ENCODE measurements at regions not wholly inside any gene's neighbourhood (a gene's known extent, or its start where the extent isn't known, plus 50 kb on each side); places are given as distances from the start of the nearest gene placed in this dataset.
A peak's percentile ranks its signal among the peaks of the same experiment; 100 is the strongest.

DNA sequence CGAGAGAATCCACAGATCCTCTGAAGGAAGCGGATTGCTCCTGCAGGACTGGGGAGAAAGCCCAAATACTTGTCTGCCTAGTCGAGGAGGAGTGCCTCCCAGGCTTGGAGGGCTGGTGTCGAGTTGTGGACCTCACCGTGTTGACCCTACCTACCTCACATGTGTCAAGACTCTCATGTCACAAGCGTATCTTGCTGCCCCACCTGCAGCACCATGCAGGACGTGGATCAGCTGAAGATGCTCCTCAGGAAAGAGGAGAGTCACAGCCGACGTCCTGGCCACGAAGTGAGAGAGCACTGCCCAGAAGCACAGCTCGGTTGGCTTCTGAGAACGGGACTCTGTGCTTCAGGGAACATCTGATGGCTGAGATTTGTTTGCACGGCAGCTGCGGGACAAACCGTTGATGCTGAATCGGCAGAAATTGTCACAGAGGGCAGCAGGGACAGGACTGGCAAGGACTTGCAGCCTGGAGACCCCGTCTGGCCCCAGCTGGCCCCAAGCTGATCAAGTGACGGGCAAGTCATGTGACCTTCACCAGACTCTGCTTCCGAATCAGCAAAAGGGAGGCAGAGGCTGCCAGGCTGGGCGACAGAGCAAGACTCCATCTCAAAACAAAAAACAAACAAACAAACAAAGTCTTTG, 119.1 kb upstream of the ITGA1 start:
- no peaks in the 10 kb centered on the region for H3K79me1 ChIP-seq (replicated peaks; ENCODE audit: low read length, poor library complexity, severe bottlenecking)
- H2BK12ac ChIP-seq (ENCODE audit: low read length in 2 of 2) = peak overlapping the region in 1 of 2 experiments; percentile 91
- no peak overlapping the region for H4K8ac ChIP-seq (ENCODE audit: low read length)
- H3K23ac ChIP-seq (ENCODE audit: low read length in 2 of 2) = no peak overlapping the region
- peak overlapping the region; percentile 31 for H2AFZ ChIP-seq (ENCODE audit: low read depth, low read length)
- H2BK120ac ChIP-seq (ENCODE audit: low read depth, low read length) = no peak overlapping the region
- no peak overlapping the region for H3K4ac ChIP-seq (ENCODE audit: low read depth in 1 of 2, low read length in 2 of 2)
- no peaks in the 10 kb centered on the region for H3K27me3 ChIP-seq (ENCODE audit: control insufficient read depth in 1 of 2, insufficient read depth in 1 of 2, low read length in 2 of 2)
- no peak overlapping the region for H3K4me3 ChIP-seq (ENCODE audit: insufficient read depth in 1 of 2, low read depth in 1 of 2, low read length in 2 of 2)
- H2BK5ac ChIP-seq (ENCODE audit: low read depth, low read length, poor library complexity, severe bottlenecking) = no peak overlapping the region
- no peak for DNase-seq
- no peak overlapping the region for H2AK5ac ChIP-seq (ENCODE audit: low read length, severe bottlenecking)
- no peak overlapping the region for H2BK15ac ChIP-seq (ENCODE audit: low read depth, poor library complexity, severe bottlenecking)
- no peak overlapping the region for H3K27ac ChIP-seq (ENCODE audit: low read length, poor library complexity, severe bottlenecking)
- H3K9me3 ChIP-seq (ENCODE audit: control insufficient read depth, low read length) = no peaks in the 10 kb centered on the region
- no peak overlapping the region for H3K9ac ChIP-seq (ENCODE audit: low read length)
- H3K4me1 ChIP-seq (ENCODE audit: control insufficient read depth, insufficient read depth, low read depth, low read length) = no peaks in the 10 kb centered on the region
- H3K14ac ChIP-seq (ENCODE audit: low read length in 2 of 2) = no peak overlapping the region
- H3K18ac ChIP-seq (ENCODE audit: low read depth in 1 of 2, low read length in 2 of 2) = peak overlapping the region in 1 of 2 experiments; percentile 91
- 96% methylated on average over 19 of the region's 20 CpGs for WGBS
- H4K91ac ChIP-seq (ENCODE audit: low read length) = no peak overlapping the region
- H3K4me2 ChIP-seq (ENCODE audit: low read length, poor library complexity, severe bottlenecking) = no peak overlapping the region
- no peaks in the 10 kb centered on the region for H3K36me3 ChIP-seq (ENCODE audit: control insufficient read depth in 1 of 2, insufficient read depth in 2 of 2, low read depth in 1 of 2, low read length in 2 of 2)

DNA sequence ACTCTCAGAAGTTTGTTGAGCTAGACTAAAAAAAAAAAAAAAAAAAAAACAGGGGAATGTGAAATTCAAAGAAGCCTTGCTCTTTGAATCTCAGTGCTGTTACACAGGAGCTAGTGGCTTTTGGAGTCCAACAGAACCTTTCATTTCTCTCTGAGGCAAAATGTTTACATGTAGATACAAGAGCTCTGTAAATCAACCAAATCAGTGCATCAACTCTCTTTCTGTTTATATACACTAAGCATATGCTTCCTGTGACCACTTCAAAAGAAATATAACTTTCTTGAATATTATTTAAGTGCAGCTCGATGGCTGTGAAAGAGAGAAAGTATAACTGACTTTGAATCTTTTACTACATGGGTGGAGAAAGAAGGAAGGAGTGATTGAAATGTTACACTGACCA, 115.3 kb upstream of the ITGA1 start:
- WGBS = 0% methylated on average over 1 of the region's 1 CpG
- H3K9ac ChIP-seq (ENCODE audit: low read length) = peak overlapping the region; percentile 34
- no peak overlapping the region for H2AFZ ChIP-seq (ENCODE audit: low read depth, low read length)
- H3K4me1 ChIP-seq (ENCODE audit: control insufficient read depth, insufficient read depth, low read depth, low read length) = peaks cover 3% of the 10 kb centered on the region
- H3K27me3 ChIP-seq (ENCODE audit: control insufficient read depth in 1 of 2, insufficient read depth in 1 of 2, low read length in 2 of 2) = no peaks in the 10 kb centered on the region
- H2BK120ac ChIP-seq (ENCODE audit: low read depth, low read length) = no peak overlapping the region
- H3K23ac ChIP-seq (ENCODE audit: low read length in 2 of 2) = no peak overlapping the region
- H2BK15ac ChIP-seq (ENCODE audit: low read depth, poor library complexity, severe bottlenecking) = no peak overlapping the region
- DNase-seq = peak; percentile 62
- no peak overlapping the region for H3K4ac ChIP-seq (ENCODE audit: low read depth in 1 of 2, low read length in 2 of 2)
- H4K91ac ChIP-seq (ENCODE audit: low read length) = no peak overlapping the region
- H2AK5ac ChIP-seq (ENCODE audit: low read length, severe bottlenecking) = no peak overlapping the region
- H2BK12ac ChIP-seq (ENCODE audit: low read length in 2 of 2) = no peak overlapping the region
- H2BK5ac ChIP-seq (ENCODE audit: low read depth, low read length, poor library complexity, severe bottlenecking) = no peak overlapping the region
- H4K8ac ChIP-seq (ENCODE audit: low read length) = no peak overlapping the region
- no peak overlapping the region for H3K27ac ChIP-seq (ENCODE audit: low read length, poor library complexity, severe bottlenecking)
- H3K18ac ChIP-seq (ENCODE audit: low read depth in 1 of 2, low read length in 2 of 2) = no peak overlapping the region
- no peaks in the 10 kb centered on the region for H3K9me3 ChIP-seq (ENCODE audit: control insufficient read depth, low read length)
- no peak overlapping the region for H3K14ac ChIP-seq (ENCODE audit: low read length in 2 of 2)
- no peaks in the 10 kb centered on the region for H3K36me3 ChIP-seq (ENCODE audit: control insufficient read depth in 1 of 2, insufficient read depth in 2 of 2, low read depth in 1 of 2, low read length in 2 of 2)
- no peak overlapping the region for H3K4me2 ChIP-seq (ENCODE audit: low read length, poor library complexity, severe bottlenecking)
- H3K4me3 ChIP-seq (ENCODE audit: insufficient read depth in 1 of 2, low read depth in 1 of 2, low read length in 2 of 2) = no peak overlapping the region
- H3K79me1 ChIP-seq (replicated peaks; ENCODE audit: low read length, poor library complexity, severe bottlenecking) = no peaks in the 10 kb centered on the region

DNA sequence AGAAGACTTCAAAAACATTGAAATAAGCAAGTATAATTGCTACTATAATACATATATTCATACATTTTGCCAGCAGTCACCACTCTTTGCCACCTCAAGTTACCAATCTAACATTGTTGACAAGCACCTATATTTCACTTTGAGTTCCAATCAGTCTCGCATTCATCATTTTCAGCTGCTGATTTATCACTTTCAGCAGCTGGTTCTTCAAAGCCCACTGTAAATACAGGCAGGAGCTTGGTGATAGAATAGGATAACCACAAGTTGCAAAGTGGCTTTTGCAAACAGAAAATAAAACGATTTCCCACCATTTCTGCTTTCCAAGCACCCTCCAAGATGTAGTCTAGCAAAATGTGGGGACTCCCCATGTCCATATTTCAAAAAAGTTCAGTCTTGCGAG, 114.2 kb upstream of the ITGA1 start:
- Histone ChIP-seq H3K4me1 (ENCODE audit: control insufficient read depth, insufficient read depth, low read depth, low read length) (peaks cover 3% of the 10 kb centered on the region), H3K79me1 (replicated peaks; ENCODE audit: low read length, poor library complexity, severe bottlenecking) (no peaks in the 10 kb centered on the region), H2BK5ac (ENCODE audit: low read depth, low read length, poor library complexity, severe bottlenecking) (no peak overlapping the region), H3K27ac (ENCODE audit: low read length, poor library complexity, severe bottlenecking) (no peak overlapping the region), H2AK5ac (ENCODE audit: low read length, severe bottlenecking) (no peak overlapping the region), H3K36me3 (ENCODE audit: control insufficient read depth in 1 of 2, insufficient read depth in 2 of 2, low read depth in 1 of 2, low read length in 2 of 2) (no peaks in the 10 kb centered on the region), H3K18ac (ENCODE audit: low read depth in 1 of 2, low read length in 2 of 2) (no peak overlapping the region), H3K9me3 (ENCODE audit: control insufficient read depth, low read length) (no peaks in the 10 kb centered on the region), H3K9ac (ENCODE audit: low read length) (no peak overlapping the region), H2AFZ (ENCODE audit: low read depth, low read length) (no peak overlapping the region), H4K8ac (ENCODE audit: low read length) (no peak overlapping the region), H2BK12ac (ENCODE audit: low read length in 2 of 2) (no peak overlapping the region), H3K4ac (ENCODE audit: low read depth in 1 of 2, low read length in 2 of 2) (no peak overlapping the region), H3K4me2 (ENCODE audit: low read length, poor library complexity, severe bottlenecking) (no peak overlapping the region), H3K14ac (ENCODE audit: low read length in 2 of 2) (no peak overlapping the region), H3K27me3 (ENCODE audit: control insufficient read depth in 1 of 2, insufficient read depth in 1 of 2, low read length in 2 of 2) (no peaks in the 10 kb centered on the region), H3K23ac (ENCODE audit: low read length in 2 of 2) (no peak overlapping the region), H3K4me3 (ENCODE audit: insufficient read depth in 1 of 2, low read depth in 1 of 2, low read length in 2 of 2) (no peak overlapping the region), H2BK15ac (ENCODE audit: low read depth, poor library complexity, severe bottlenecking) (no peak overlapping the region), H4K91ac (ENCODE audit: low read length) (no peak overlapping the region), H2BK120ac (ENCODE audit: low read depth, low read length) (no peak overlapping the region)
- DNase-seq = no peak
- WGBS = 79% methylated on average over 2 of the region's 3 CpGs

DNA sequence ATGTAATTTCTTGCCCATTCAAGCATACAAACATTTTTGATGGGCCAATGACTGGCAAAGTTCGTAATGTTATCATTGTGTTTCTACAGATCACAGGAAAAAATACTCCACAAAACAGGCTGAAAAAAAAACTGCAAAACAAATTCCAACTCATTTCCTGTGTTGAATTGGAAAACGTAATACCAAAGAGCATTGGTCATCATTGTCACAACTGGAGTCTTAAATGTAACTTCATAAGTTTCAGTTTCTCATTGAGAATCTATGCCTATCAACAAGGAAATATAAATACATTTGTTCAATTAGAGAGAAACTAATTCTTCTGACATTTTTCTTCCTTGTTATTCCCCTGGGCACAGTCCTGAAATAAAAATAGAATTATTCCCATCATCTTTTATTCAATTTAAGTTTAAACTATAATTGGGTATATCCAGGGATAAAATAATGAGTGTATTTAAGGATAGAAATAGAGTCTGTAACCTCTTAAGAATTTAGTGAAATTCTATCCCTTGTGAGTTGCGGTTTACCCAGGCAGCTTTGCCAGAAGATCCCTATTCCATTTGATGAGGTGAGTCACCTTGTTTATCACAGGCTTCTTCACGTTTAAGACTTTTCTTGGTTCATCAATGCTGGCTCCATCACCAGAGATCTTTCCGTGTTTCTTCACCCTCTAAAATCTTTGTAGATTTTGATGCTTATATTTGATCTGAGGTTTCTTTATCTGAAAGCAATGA, 112.7 kb upstream of the ITGA1 start:
- 65% methylated on average over 2 of the region's 5 CpGs for WGBS
- H2BK5ac ChIP-seq (ENCODE audit: low read depth, low read length, poor library complexity, severe bottlenecking) = no peak overlapping the region
- H4K91ac ChIP-seq (ENCODE audit: low read length) = no peak overlapping the region
- no peaks in the 10 kb centered on the region for H3K36me3 ChIP-seq (ENCODE audit: control insufficient read depth in 1 of 2, insufficient read depth in 2 of 2, low read depth in 1 of 2, low read length in 2 of 2)
- no peak overlapping the region for H3K23ac ChIP-seq (ENCODE audit: low read length in 2 of 2)
- no peak overlapping the region for H2AFZ ChIP-seq (ENCODE audit: low read depth, low read length)
- no peak overlapping the region for H2BK15ac ChIP-seq (ENCODE audit: low read depth, poor library complexity, severe bottlenecking)
- no peaks in the 10 kb centered on the region for H3K79me1 ChIP-seq (replicated peaks; ENCODE audit: low read length, poor library complexity, severe bottlenecking)
- peak; percentile 71 for DNase-seq
- H3K27ac ChIP-seq (ENCODE audit: low read length, poor library complexity, severe bottlenecking) = peak overlapping the region; percentile 37
- no peak overlapping the region for H4K8ac ChIP-seq (ENCODE audit: low read length)
- no peaks in the 10 kb centered on the region for H3K27me3 ChIP-seq (ENCODE audit: control insufficient read depth in 1 of 2, insufficient read depth in 1 of 2, low read length in 2 of 2)
- H3K9ac ChIP-seq (ENCODE audit: low read length) = peak overlapping the region; percentile 75
- H3K14ac ChIP-seq (ENCODE audit: low read length in 2 of 2) = no peak overlapping the region
- H3K9me3 ChIP-seq (ENCODE audit: control insufficient read depth, low read length) = peaks cover 2% of the 10 kb centered on the region
- no peak overlapping the region for H2BK120ac ChIP-seq (ENCODE audit: low read depth, low read length)
- no peak overlapping the region for H2AK5ac ChIP-seq (ENCODE audit: low read length, severe bottlenecking)
- peak overlapping the region in 1 of 2 experiments; percentile 60 for H3K4me3 ChIP-seq (ENCODE audit: insufficient read depth in 1 of 2, low read depth in 1 of 2, low read length in 2 of 2)
- peak overlapping the region; percentile 3 for H3K4me2 ChIP-seq (ENCODE audit: low read length, poor library complexity, severe bottlenecking)
- peak overlapping the region in 1 of 2 experiments; percentile 21 for H2BK12ac ChIP-seq (ENCODE audit: low read length in 2 of 2)
- H3K4me1 ChIP-seq (ENCODE audit: control insufficient read depth, insufficient read depth, low read depth, low read length) = peaks cover 3% of the 10 kb centered on the region
- H3K18ac ChIP-seq (ENCODE audit: low read depth in 1 of 2, low read length in 2 of 2) = no peak overlapping the region
- H3K4ac ChIP-seq (ENCODE audit: low read depth in 1 of 2, low read length in 2 of 2) = no peak overlapping the region
